Medulla oblongata (tissue), 1 donor: ENCODE measurements at regions not wholly inside any gene's neighbourhood (a gene's known extent, or its start where the extent isn't known, plus 50 kb on each side); places are given as distances from the start of the nearest gene placed in this dataset.
"Not testable (repeated sequence)": the region's sequence is repeated elsewhere in the genome, so short reads cannot be mapped to it uniquely, and the experiment has no call there.

Experiments
- DNase-seq: peaks from one replicate; pipeline ENCODE4 v3.0.0-alpha.2; 2015; ENCODE audit errors: extremely low spot score

DNA sequence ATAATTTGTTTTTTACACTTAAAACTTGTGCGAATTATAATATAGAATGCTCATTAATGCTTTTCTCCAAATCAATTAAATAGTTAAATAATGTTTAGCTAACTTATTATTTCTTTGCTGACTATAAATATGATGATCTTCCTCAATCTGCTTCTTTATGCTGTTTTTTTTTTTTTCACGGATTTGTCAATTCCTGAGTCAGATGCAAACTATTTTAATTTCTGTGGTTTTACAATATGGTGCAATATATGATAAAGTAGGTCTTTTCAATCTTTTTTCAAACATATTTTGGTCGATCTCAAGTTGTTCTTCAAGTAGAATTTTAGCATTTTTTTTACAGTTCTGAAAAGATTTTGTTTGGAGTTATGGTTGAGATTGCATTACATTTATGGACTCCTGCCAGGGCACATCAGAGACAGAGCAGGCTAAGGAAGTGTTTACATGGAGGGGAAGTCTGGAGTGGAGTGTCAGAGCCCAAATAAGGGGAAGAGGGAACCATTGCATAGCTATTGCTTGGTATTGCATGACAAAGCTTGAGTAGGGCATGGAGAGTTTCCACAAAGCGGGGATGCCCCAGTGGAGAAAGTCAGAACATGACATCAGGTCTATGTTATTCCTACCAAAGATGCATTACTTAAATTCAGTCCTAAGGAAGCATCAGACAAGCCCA is 204.4 kb downstream of the OTUD1 start:
- peak; percentile 60 for DNase-seq

- no peak for DNase-seq
Measured at GRCh38 chr10:23648618-23649017, 209.7 kb downstream of the OTUD1 start.

DNA sequence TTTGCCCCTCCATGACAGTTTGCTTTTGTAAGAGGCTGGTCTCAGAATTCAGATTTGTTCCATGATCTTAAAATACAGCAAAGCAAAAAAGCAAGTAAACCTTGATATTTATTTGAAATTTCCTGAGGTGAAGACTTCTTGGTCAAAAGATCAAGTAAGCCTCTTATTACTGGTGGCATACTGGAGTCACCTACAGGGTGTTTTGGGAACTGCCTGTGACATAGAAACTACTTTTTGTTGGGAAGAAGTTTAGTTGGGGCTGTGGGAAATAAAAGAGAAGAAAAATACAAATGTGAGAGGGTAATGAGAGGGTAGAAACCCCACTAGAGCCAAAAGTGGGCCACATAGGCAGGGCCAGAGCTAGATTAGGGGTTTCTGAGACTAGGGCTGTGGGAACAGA is 217.9 kb downstream of the OTUD1 start:
- no peak for DNase-seq

DNA sequence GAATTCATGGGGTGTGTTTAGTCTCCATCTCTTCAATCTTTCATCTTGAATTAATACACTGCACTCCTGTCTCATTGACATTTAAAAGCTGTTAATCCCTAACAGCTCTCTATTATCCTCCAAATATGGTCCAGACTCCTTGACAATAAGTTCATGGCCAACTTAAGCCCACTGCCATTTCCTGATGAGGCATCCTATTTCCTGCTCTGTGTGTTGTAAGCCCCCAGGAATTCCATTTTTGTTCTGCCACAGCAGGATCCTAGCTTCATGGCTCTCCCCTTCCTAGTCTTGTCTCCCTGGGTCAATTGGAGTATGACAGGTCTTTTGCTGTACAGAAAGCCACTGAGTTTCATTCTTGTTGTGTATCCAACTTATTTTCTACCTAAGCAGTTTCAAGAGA is 218.8 kb downstream of the OTUD1 start:
- DNase-seq = no peak

DNA sequence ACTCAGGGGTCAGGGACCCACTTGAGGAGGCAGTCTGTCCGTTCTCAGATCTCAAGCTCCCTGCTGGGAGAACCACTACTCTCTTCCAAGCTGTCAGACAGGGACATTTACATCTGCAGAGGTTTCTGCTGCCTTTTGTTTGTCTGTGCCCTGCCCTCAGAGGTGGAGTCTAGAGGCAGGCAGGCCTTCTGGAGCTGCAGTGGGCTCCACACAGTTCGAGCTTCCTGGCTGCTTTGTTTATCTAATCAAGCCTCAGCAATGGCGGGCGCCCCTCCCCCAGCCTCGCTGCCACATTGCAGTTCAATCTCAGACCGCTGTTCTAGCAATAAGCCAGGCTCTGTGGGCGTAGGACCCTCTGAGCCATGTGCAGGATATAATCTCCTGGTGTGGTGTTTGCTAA is 233.0 kb downstream of the OTUD1 start:
- not testable (repeated sequence) for DNase-seq

GRCh38 chr10:23675585-23675984 is 236.7 kb downstream of the OTUD1 start:
- no peak for DNase-seq

DNA sequence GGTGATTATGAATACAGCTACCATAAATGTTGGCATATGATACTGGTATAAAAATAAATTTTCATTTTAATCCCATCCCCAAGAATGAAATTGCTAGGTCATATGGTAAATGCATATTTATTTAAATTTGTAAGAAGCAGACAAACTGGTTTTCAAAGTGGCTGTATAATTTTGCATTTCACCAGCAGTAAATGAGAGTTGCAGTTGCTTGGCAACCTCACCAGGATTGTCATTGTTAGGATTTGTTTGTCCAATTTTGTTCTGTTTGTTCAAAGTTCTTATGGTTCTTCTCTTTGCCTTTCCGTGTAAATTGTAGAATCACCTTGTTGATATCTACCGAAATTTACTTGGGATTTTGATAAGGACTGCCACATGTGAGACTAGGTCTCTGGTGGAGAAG is 237.4 kb downstream of the OTUD1 start:
- no peak for DNase-seq

DNA sequence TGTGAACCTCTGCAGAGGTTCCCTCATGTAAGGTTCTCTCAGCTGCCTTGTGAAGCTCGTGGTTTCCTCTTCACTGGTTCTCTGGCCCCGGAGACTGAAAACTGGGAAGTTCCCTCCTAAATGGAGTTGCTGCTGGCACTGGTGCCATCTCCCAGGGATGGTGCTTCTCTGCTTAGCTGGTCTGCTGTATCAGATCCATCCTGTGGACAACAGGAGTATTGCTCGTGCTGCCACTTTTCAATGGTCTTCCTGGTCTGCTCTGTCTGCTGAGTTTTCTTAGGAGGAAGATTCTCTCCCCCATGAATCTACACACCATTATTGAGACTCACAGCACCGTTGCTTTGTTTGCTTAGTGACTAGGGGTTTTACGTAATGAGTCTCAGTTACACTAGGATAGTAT is 247.8 kb downstream of the OTUD1 start:
- no peak for DNase-seq

- no peak for DNase-seq
Measured at GRCh38 chr10:23692736-23693135, 253.9 kb downstream of the OTUD1 start.

- no peak for DNase-seq
Measured at GRCh38 chr10:23693501-23693901, 254.6 kb downstream of the OTUD1 start.

DNA sequence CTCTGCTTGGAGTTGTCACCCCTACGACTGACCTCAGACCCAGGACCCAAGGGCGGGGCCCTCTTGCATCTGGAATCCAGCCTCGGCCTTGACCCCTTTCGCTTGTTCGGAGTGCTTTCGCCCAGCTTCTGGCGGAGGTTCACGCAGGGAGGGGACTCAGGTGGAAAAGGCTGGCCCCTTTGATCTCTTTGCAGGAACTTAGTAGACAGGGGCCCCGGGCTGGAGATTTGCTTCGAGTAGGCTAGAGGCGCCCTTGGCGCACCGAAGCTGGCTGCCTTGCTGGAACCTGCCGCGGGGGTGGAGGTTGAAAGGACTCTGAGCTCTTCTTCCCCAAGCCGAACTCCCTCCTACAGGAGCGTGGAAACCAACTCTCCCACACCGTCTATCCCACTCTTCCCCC is 255.1 kb downstream of the OTUD1 start:
- no peak for DNase-seq

- DNase-seq = no peak
Measured at GRCh38 chr10:23694446-23694920, 255.6 kb downstream of the OTUD1 start.

- DNase-seq = no peak
Measured at GRCh38 chr10:23694921-23695824, 256.3 kb downstream of the OTUD1 start.

DNA sequence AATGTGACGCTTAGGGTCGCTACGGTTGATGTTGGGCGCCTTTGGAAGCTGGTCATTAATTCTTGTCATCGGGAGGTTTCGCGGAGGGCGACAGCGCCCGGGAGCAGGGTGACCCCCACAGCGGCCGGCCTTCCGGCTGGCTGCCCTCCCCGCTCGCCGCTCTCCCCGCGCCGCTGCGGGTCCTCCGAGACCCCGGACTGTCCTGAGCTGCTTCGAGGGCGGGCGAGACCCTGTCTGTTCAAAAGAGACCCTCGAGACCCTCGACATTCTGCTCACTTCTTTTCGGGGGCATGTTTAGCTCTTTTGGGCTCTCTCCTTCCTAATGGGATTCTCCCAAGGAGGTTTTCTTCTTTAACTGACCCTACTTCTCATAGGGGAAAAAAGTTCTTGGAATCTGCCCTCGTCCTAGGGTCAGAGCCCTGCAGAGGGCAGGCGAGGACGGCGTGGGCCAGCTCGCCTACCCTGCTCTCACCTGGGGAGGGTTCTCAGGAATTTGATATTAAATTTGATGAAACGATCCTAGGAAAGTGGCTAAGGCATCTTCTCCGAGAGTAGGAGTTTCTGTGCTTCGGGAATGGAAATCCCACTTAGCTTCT is 257.0 kb downstream of the OTUD1 start:
- no peak for DNase-seq

- no peak for DNase-seq
Measured at GRCh38 chr10:23696476-23696875, 257.6 kb downstream of the OTUD1 start.

- DNase-seq = peak; percentile 78
Measured at GRCh38 chr10:23702977-23703414, 264.1 kb downstream of the OTUD1 start.

DNA sequence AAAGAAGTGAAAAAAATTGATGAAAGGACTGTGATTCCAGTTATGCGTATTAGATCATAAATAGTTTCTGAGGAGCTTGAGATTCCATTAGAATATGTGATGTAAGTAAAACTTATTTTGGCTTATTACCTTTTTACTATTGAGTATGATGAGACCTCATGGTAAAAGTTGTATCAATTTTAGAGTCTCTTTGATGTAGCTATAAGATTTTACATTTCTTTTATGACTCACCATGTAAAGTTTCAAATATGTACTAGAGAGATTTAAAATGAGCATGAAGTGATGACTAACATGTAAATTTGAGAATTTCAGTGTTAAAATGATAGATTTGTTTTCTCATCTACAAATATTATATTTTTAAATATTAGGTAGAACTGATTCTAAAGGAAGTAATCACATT is 276.5 kb downstream of the OTUD1 start:
- no peak for DNase-seq

DNA sequence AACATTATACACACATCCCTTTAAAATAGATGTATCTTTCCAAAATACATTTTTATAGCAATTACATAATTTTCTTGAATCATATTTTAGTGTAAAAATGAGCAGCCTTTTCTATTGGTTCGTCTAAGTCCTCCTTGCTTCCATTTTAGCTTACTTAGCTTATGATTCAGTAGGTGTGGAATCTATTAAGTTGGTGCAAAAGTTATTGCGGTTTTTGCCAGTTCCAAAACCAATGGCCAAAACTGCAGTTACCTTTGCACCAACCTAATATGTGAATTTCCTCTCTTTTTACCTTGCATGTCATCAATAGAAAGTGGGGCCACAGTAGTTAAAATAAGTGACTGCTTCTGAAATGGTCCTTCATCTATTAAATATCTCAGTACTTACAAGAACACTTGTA is 279.0 kb downstream of the OTUD1 start:
- no peak for DNase-seq

DNA sequence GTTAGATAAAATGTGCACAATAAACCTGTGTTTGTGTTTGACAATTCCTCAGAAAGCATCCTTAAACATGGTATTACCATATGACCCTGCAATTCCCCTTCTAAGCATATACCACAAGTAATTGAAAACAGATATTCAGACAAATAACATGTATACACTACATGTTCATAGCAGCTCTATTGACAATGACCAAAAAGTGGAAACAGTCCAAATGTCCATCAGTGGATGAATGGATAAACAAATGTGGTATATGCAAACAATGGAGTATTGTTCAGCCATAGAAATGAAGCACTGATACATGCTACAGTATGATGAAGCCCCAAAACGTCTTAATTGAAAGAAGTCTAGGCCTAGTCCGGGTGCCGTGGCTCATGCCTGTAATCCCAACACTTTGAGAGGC is 280.1 kb downstream of the OTUD1 start:
- peak; percentile 58 for DNase-seq

GRCh38 chr10:23723796-23724195 is 284.9 kb downstream of the OTUD1 start:
- DNase-seq = no peak

DNA sequence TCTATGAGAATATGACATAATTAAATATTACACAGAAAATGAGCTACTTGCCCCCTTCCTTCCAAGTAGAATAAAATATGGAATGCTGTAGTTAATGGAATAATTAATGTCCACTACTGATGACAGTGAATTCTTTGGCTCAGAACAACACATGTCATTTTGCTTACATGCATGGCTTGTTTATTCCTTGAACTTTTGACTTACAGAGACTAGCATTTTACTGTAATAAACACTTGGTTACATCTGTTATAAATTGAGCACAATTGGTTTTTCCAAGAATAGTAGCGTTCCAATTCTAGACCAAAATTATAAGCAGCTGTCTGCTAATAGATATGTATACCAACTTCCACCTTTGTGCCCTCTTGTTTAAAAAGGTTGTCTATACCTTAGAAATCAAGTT is 286.7 kb downstream of the OTUD1 start:
- DNase-seq = no peak

- DNase-seq = no peak
Measured at GRCh38 chr10:23742368-23742767, 303.5 kb downstream of the OTUD1 start.

DNA sequence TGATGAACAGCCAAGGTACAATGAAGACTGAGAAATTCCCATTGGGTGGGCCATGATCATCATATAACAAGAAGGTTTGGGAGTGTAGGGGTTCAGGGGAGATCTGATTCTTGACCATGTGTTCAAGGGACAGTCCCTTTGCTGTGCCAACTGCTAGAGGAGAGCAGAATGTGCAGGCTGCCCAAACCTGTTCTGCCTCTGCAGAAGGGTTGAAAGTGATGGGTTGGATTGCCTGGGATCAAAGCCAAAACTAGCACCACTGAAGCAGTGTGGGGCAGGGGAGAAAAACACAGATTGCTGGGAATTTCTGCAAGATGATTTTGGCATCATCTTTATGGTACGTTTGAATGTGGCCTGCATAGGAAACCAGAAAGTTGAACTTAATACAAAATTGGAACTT is 303.9 kb downstream of the OTUD1 start:
- DNase-seq = no peak
